OCI-LY1 (cell line): ENCODE measurements at regions not wholly inside any gene's neighbourhood (a gene's known extent, or its start where the extent isn't known, plus 50 kb on each side); places are given as distances from the start of the nearest gene placed in this dataset.

Experiments used
- H2AFZ ChIP-seq: fragments of 200-600 bp; sonication (generic), shearing (Covaris generic); 2 replicates; pipeline ENCODE4 v1.6.0; 2014; ENCODE audit warnings: antibody characterized with exemption, mild to moderate bottlenecking, low read length
- H3F3A ChIP-seq: fragments of 200-600 bp; sonication (generic), shearing (Covaris generic); 2 replicates; pipeline ENCODE4 v1.6.0; 2014; ENCODE audit warnings: mild to moderate bottlenecking, antibody characterized with exemption, low read length, moderate library complexity; ENCODE audit not compliant: insufficient read depth
- H3K27ac ChIP-seq: fragments of 200-600 bp; sonication (generic); 2 replicates; pipeline ENCODE4 v1.5.1; 2014; ENCODE audit warnings: low read length, mixed run types, mild to moderate bottlenecking, low read depth; ENCODE audit not compliant: poor library complexity, severe bottlenecking
- H3K27me3 ChIP-seq: fragments of 200-600 bp; sonication (generic); 2 replicates; pipeline ENCODE4 v1.6.0; 2014; ENCODE audit warnings: antibody characterized with exemption, mild to moderate bottlenecking, low read length, moderate library complexity; ENCODE audit not compliant: insufficient read depth
- H3K36me3 ChIP-seq: fragments of 200-600 bp; sonication (generic); 2 replicates; pipeline ENCODE4 v1.6.1; 2014; ENCODE audit warnings: mild to moderate bottlenecking, antibody characterized with exemption, low read length, moderate library complexity, mixed read lengths; ENCODE audit not compliant: insufficient read depth
- H3K4me1 ChIP-seq: fragments of 200-600 bp; sonication (generic); 2 replicates; pipeline ENCODE4 v1.5.1; 2014; ENCODE audit warnings: mild to moderate bottlenecking, low read length, moderate library complexity; ENCODE audit not compliant: insufficient read depth, severe bottlenecking
- H3K4me2 ChIP-seq: fragments of 200-600 bp; sonication (generic), shearing (Covaris generic); 2 replicates; pipeline ENCODE4 v1.6.1; 2014; ENCODE audit warnings: low read length
- H3K4me3 ChIP-seq: fragments of 200-600 bp; sonication (generic); 2 replicates; pipeline ENCODE4 v1.5.1; 2014; ENCODE audit warnings: low read length, low read depth, mild to moderate bottlenecking, mixed read lengths; ENCODE audit not compliant: poor library complexity, severe bottlenecking
- H3K79me2 ChIP-seq: fragments of 200-600 bp; shearing (Covaris generic); 2 replicates; pipeline ENCODE4 v1.6.1; 2016; ENCODE audit warnings: mixed run types, low read length, mixed read lengths; ENCODE audit not compliant: insufficient read depth
- H3K9ac ChIP-seq: fragments of 200-600 bp; sonication (generic), shearing (Covaris generic); 2 replicates; pipeline ENCODE4 v1.6.1; 2014; ENCODE audit warnings: mild to moderate bottlenecking, low read length, mixed read lengths
- H3K9me2 ChIP-seq: fragments of 200-600 bp; sonication (generic), shearing (Covaris generic); 2 replicates; pipeline ENCODE4 v1.6.1; 2014; ENCODE audit warnings: low read depth, mild to moderate bottlenecking, low read length, mixed read lengths
- H3K9me3 ChIP-seq: fragments of 200-600 bp; shearing (Covaris generic); 2 replicates; pipeline ENCODE4 v1.6.1; 2014; ENCODE audit warnings: low read length, mixed read lengths
- H4K20me1 ChIP-seq: fragments of 200-600 bp; sonication (generic), shearing (Covaris generic); 2 replicates; pipeline ENCODE4 v1.6.0; 2016; ENCODE audit warnings: mild to moderate bottlenecking, low read length; ENCODE audit not compliant: insufficient read depth
- CTCF ChIP-seq: fragments of 200-600 bp; sonication (generic), shearing (Covaris generic); IDR thresholded peaks from 2 replicates; pipeline ENCODE4 v1.5.1; 2017; ENCODE audit warnings: mild to moderate bottlenecking, antibody characterized with exemption, low read length, moderate library complexity, mixed read lengths
- EZH2 ChIP-seq: fragments of 200-600 bp; sonication (generic), shearing (Covaris generic); IDR thresholded peaks from 2 replicates; pipeline ENCODE4 v1.8.0; 2017; ENCODE audit warnings: borderline replicate concordance, mixed run types, mild to moderate bottlenecking, antibody characterized with exemption, low read length, moderate library complexity, mixed read lengths

- Histone ChIP-seq H3K79me2 (no peaks in the 10 kb centered on the region), H3K36me3 (no peaks in the 10 kb centered on the region), H3K27ac (no peak overlapping the region), H3K4me1 (no peaks in the 10 kb centered on the region), H3K9me2 (no peaks in the 10 kb centered on the region), H3K9me3 (no peaks in the 10 kb centered on the region), H3K4me3 (no peak overlapping the region), H3F3A (no peaks in the 10 kb centered on the region), H4K20me1 (no peaks in the 10 kb centered on the region), H2AFZ (no peak overlapping the region), H3K9ac (no peak overlapping the region), H3K27me3 (no peaks in the 10 kb centered on the region), H3K4me2 (no peak overlapping the region)
- TF ChIP-seq CTCF (no peak), EZH2 (no peak)
Measured at GRCh38 chr2:107685421-107685986, 141.2 kb upstream of the RGPD4 start.

- Histone ChIP-seq H3K36me3 (no peaks in the 10 kb centered on the region), H3K27ac (no peak overlapping the region), H3K4me2 (no peak overlapping the region), H4K20me1 (no peaks in the 10 kb centered on the region), H3K4me1 (no peaks in the 10 kb centered on the region), H3K27me3 (no peaks in the 10 kb centered on the region), H3K9ac (no peak overlapping the region), H3F3A (no peaks in the 10 kb centered on the region), H3K4me3 (no peak overlapping the region), H3K9me2 (no peaks in the 10 kb centered on the region), H3K9me3 (no peaks in the 10 kb centered on the region), H3K79me2 (no peaks in the 10 kb centered on the region), H2AFZ (no peak overlapping the region)
- TF ChIP-seq EZH2 (no peak), CTCF (no peak)
Measured at GRCh38 chr2:107687073-107687472, 139.6 kb upstream of the RGPD4 start.

GRCh38 chr2:107688135-107688534, 138.6 kb upstream of the RGPD4 start:
- no peak for TF ChIP-seq EZH2
- TF ChIP-seq CTCF, result no peak

More at GRCh38 chr2:107688135-107688534, 138.6 kb upstream of the RGPD4 start:
- Histone ChIP-seq H3K9me3 (no peaks in the 10 kb centered on the region), H3K27ac (no peak overlapping the region), H3K9ac (no peak overlapping the region), H3K36me3 (no peaks in the 10 kb centered on the region), H3K4me3 (no peak overlapping the region), H3K4me1 (no peaks in the 10 kb centered on the region), H3K9me2 (no peaks in the 10 kb centered on the region), H3K27me3 (no peaks in the 10 kb centered on the region), H3K79me2 (no peaks in the 10 kb centered on the region), H4K20me1 (no peaks in the 10 kb centered on the region), H3K4me2 (no peak overlapping the region), H3F3A (no peaks in the 10 kb centered on the region), H2AFZ (no peak overlapping the region)
